Pancreas (tissue), 10 donors: ENCODE measurements at regions not wholly inside any gene's neighbourhood (a gene's known extent, or its start where the extent isn't known, plus 50 kb on each side); places are given as distances from the start of the nearest gene placed in this dataset.
A peak's percentile ranks its signal among the peaks of the same experiment; 100 is the strongest.

ENCODE experiments used
- ATAC-seq, 4 donors: fragments of 200-7000 bp; cut with Tn5 transposase; one replicate each; pipeline versions ENCODE4 v1.8.0 to v1.9.1; 2020; ENCODE audit warnings: mild to moderate bottlenecking in 4 of 4, moderate library complexity in 4 of 4
- DNase-seq, 6 donors: peaks; one replicate each; pipeline ENCODE4 v3.0.0-alpha.2; 2020
- FAIRE-seq: peaks from 2 replicates; lab custom pipeline; 2012; peaks lifted over from hg19 to GRCh38; lab: Jason Lieb, UNC
- H3K27ac ChIP-seq, 4 donors: fragments of 200-600 bp; sonication (generic); 1 replicate in 3 of 4; 2 replicates in 1 of 4; pipeline versions ENCODE4 v1.5.0 to v1.8.0; 2020
- H3K27me3 ChIP-seq, 4 donors: fragments of 200-600 bp; one replicate each; pipeline ENCODE4 v1.8.0; 2021
- H3K36me3 ChIP-seq, 3 donors: fragments of 200-600 bp; sonication (generic) in 1 of 3; one replicate each; pipeline versions ENCODE4 v1.5.0 to v1.8.0; 2020 to 2021
- H3K4me1 ChIP-seq, 3 donors: fragments of 200-600 bp; one replicate each; pipeline ENCODE4 v1.8.0; 2021
- H3K4me3 ChIP-seq, 4 donors: fragments of 200-600 bp; sonication (generic) in 2 of 4; one replicate each; pipeline versions ENCODE4 v1.5.0 to v1.8.0; 2020 to 2021
- H3K9me3 ChIP-seq, 4 donors: fragments of 200-600 bp; one replicate each; pipeline ENCODE4 v1.8.0; 2021
- WGBS, 2 donors: extraction: QIAGEN DNeasy Blood & Tissue Kit; methylation state at CpG; one replicate each; pipeline ENCODE4 v1.1.7; 2013; 5-methylcytosine and 5-hydroxymethylcytosine counted together
- intact Hi-C, 3 donors: fragments of 100-400 bp; cut with DNase I; formaldehyde crosslinking; loops; one replicate each; pipeline versions ENCODE4 v1.11.1 to v1.14.2; 2022
- TF ChIP-seq, protein P1 (sequence below), 4 donors: fragments of 200-600 bp; sonication (generic) in 3 of 4; IDR thresholded peaks; one replicate each; pipeline versions ENCODE4 v1.5.0 to v1.8.0; 2021; ENCODE audit warnings: antibody characterized with exemption in 4 of 4
- donor health status: healthy with polysubstance abuse.
- donor health status: DM: no; HTN: no; CAD: no; lungs with moderate emphysema.
- donor health status: DM: no; HTN: no; CAD: no.
- donor health status: control.
- donor health status: control.
- donor health status: Bipolar disorder and iron deficiency.
- donor health status: DM: yes; HTN: yes; CAD: no.
- donor health status: DM: no; HTN: no; CAD: no.
- donor health status: DM: no; HTN: no; CAD: no.
- donor health status: DM: yes; HTN: yes; CAD: no.

DNA sequence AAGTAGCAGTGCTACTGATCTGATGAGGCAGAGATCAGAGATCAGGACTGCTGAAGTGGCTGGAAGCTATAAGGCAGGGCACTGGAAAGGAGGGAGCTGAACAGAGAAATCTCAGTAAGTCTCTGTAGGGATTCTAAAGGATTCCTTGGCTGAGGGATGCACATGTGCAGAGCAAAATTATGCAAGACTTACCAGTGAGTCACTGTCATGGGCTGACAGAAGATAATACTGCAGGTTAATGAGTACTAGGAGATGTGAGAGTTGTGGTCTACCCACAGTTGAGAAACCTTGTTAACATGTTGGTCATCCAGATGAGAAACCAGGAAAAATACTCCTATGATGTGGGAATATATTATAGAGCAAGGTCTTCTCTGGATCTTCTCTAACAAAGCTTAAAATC lies 378.1 kb downstream of the HAPSTR1 start:
- Histone ChIP-seq H3K36me3 (peaks cover 0 to 3% (median 0%) of the 10 kb centered on the region in 3 donors), H3K4me1 (no peaks in the 10 kb centered on the region), H3K27me3 (no peaks in the 10 kb centered on the region), H3K27ac (no peak overlapping the region), H3K9me3 (no peaks in the 10 kb centered on the region), H3K4me3 (no peak overlapping the region)
- TF ChIP-seq, protein P1, sequence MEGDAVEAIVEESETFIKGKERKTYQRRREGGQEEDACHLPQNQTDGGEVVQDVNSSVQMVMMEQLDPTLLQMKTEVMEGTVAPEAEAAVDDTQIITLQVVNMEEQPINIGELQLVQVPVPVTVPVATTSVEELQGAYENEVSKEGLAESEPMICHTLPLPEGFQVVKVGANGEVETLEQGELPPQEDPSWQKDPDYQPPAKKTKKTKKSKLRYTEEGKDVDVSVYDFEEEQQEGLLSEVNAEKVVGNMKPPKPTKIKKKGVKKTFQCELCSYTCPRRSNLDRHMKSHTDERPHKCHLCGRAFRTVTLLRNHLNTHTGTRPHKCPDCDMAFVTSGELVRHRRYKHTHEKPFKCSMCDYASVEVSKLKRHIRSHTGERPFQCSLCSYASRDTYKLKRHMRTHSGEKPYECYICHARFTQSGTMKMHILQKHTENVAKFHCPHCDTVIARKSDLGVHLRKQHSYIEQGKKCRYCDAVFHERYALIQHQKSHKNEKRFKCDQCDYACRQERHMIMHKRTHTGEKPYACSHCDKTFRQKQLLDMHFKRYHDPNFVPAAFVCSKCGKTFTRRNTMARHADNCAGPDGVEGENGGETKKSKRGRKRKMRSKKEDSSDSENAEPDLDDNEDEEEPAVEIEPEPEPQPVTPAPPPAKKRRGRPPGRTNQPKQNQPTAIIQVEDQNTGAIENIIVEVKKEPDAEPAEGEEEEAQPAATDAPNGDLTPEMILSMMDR (IDR thresholded peaks at IDR 0.05) = no peak
- DNase-seq (no peak), ATAC-seq (peak in 2 of 4 donors; percentile 49 to 64), FAIRE-seq (no peak)
- intact Hi-C loops = no loop called here

DNA sequence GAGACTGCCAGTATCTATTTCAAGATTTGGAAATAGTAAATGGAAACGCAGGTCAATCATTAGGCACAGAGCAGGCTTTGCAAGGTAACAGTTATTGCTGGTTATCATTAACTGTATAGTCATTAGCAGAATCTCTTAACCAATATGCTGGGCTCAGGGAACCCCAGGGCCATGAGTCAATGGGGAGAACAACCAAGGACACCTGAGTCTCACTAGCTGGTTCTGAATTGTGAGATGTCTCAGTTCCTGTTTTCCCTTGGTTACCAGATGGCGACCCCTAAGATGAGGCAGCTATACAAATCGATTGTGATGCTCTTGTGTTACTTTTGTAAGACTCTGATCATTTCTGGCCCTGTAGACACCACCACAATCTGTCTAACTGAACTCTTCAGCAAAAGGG lies 385.3 kb downstream of the HAPSTR1 start:
- no peak for DNase-seq
- Histone ChIP-seq H3K4me1 (no peaks in the 10 kb centered on the region), H3K36me3 (no peaks in the 10 kb centered on the region), H3K27ac (no peak overlapping the region), H3K9me3 (no peaks in the 10 kb centered on the region), H3K27me3 (no peaks in the 10 kb centered on the region), H3K4me3 (no peak overlapping the region)
- TF ChIP-seq, protein P1 (IDR thresholded peaks at IDR 0.05) = no peak
- intact Hi-C loops = no loop called here
- WGBS, 2 donors = 66 to 70% methylated on average over 3 of the region's 3 CpGs
- FAIRE-seq = no peak
- no peak for ATAC-seq

DNA sequence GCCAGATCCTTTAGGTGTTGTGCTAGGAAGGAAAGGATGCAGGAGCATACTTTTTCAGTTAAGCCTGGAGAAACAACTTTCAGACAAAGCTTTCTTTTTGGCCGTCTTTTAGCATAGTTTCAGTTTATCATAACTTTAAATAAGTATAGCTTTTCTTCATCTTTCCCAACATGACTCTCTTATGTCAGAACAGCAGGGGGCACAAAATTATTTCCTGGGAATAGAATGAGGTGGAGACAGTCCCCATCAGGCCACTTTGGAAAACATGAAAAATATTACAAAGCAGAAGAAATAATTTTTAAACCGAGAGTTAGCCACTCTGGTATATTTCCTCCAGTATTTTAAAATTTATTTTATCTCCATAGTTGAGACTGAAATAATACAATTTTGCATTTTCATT lies 387.6 kb downstream of the HAPSTR1 start:
- Histone ChIP-seq H3K27me3 (no peaks in the 10 kb centered on the region), H3K9me3 (no peaks in the 10 kb centered on the region), H3K27ac (no peak overlapping the region), H3K4me3 (no peak overlapping the region), H3K36me3 (no peaks in the 10 kb centered on the region), H3K4me1 (no peaks in the 10 kb centered on the region)
- ATAC-seq (no peak), DNase-seq (no peak), FAIRE-seq (no peak)
- 36 to 62% methylated on average over 2 of the region's 2 CpGs for WGBS, 2 donors
- intact Hi-C loops = no loop called here
- TF ChIP-seq, protein P1 (IDR thresholded peaks at IDR 0.05) = no peak

DNA sequence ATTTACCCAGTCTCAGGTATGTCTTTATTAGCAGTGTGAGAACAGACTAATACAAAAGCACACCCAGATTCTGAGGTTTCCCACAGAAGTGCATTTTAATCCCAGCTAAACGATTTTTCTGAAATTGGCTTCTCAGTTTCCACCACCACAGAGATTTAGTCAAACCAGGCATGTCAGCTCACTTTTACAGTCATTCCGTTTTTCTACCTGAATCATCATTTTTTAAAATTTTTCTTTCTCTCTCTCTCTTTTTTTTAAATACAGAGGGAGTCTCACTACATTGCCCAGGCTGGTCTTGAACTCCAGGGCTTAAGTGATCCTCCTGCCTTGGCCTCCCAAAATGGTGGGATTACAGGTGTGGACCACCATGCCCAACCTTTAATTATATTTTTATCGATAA lies 389.1 kb downstream of the HAPSTR1 start:
- Histone ChIP-seq H3K9me3 (no peaks in the 10 kb centered on the region), H3K27me3 (no peaks in the 10 kb centered on the region), H3K27ac (no peak overlapping the region), H3K4me1 (no peaks in the 10 kb centered on the region), H3K36me3 (no peaks in the 10 kb centered on the region), H3K4me3 (no peak overlapping the region)
- DNase-seq = no peak
- TF ChIP-seq, protein P1 (IDR thresholded peaks at IDR 0.05) = no peak
- no peak for FAIRE-seq
- ATAC-seq = no peak
- WGBS, 2 donors = 77 to 82% methylated on average over 3 of the region's 3 CpGs
- intact Hi-C loops = no loop called here

DNA sequence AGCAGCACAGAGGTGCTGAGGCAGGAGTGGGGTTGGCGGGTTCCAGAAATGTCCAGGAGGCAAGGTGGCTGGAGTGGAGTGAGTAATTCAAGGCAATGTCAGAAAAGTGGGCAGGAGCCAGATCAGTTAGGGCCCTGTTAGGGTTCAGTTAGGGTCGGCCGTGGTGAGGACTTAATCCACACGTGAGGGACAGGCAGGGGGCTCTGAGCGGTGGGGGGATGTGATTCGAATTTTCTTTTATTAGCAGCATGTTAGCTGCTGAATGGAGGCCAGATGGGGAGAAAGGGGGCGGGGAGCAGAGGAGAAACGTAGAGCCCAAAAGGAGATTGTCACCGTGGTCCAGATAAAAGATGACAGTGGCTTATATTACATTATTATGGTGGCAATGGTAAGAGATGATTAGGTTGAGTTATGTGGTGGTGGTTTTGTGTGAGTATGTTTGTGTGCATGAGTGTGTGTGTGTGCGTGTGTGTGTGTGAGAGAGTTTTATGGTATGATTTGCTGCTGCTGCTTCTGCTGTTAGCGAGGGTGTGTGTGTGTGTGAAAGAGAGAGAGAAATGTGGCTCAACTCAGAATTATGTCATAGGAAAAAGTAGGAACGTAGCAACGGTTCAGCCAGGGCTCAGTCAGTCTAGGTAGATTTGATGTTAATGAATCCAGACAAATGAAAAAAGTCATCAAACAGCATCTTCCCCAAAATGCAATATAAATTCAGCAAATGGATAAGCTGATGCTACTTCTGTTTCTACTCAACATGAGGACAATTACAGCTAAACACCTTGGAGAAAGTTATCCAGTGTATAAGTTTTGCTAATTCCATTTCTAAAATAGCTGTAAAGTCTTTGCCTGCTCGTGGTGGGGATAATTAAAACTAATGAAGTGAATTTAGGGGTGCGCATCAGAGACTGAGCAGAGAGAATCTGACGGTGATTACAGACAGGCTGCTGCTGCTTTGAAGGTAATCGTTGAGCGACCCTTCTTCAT lies 390.6 kb downstream of the HAPSTR1 start:
- Histone ChIP-seq H3K4me1 (no peaks in the 10 kb centered on the region), H3K27me3 (no peaks in the 10 kb centered on the region), H3K4me3 (no peak overlapping the region), H3K27ac (no peak overlapping the region), H3K9me3 (no peaks in the 10 kb centered on the region), H3K36me3 (no peaks in the 10 kb centered on the region)
- ATAC-seq (no peak), DNase-seq (no peak), FAIRE-seq (no peak)
- 79 to 84% methylated on average over 18 of the region's 18 CpGs for WGBS, 2 donors
- TF ChIP-seq, protein P1 (IDR thresholded peaks at IDR 0.05) = no peak
- intact Hi-C loops = no loop called here
